Heart left ventricle (tissue), 16 donors: ENCODE measurements at regions not wholly inside any gene's neighbourhood (a gene's known extent, or its start where the extent isn't known, plus 50 kb on each side); places are given as distances from the start of the nearest gene placed in this dataset.

ENCODE experiments used
- ATAC-seq, 4 donors: fragments of 200-7000 bp; cut with Tn5 transposase; one replicate each; pipeline ENCODE4 v1.9.1; 2020 to 2022; ENCODE audit warnings: moderate library complexity in 4 of 4, mild to moderate bottlenecking in 3 of 4, moderate number of reproducible peaks in 1 of 4
- DNase-seq, 5 donors: peaks; one replicate each; pipeline ENCODE4 v3.0.0-alpha.2; 2020
- H3K27ac ChIP-seq, 12 donors: fragments of 200-600 bp; sonication (generic) in 4 of 12; one replicate each; pipeline versions ENCODE4 v1.5.0 to v1.8.0; 2016 to 2022; ENCODE audit warnings: mild to moderate bottlenecking in 2 of 12
- H3K27me3 ChIP-seq, 9 donors: fragments of 200-600 bp; sonication (generic) in 2 of 9; one replicate each; pipeline versions ENCODE4 v1.5.1 to v1.8.0; 2016 to 2022; ENCODE audit warnings: mild to moderate bottlenecking in 3 of 9
- H3K36me3 ChIP-seq, 9 donors: fragments of 200-600 bp; sonication (generic) in 2 of 9; one replicate each; pipeline versions ENCODE4 v1.5.0 to v1.8.0; 2018 to 2022; ENCODE audit warnings: mild to moderate bottlenecking in 2 of 9
- H3K4me1 ChIP-seq, 12 donors: fragments of 200-600 bp; sonication (generic) in 4 of 12; one replicate each; pipeline versions ENCODE4 v1.5.0 to v1.8.0; 2016 to 2022; ENCODE audit warnings: mild to moderate bottlenecking in 3 of 12
- H3K4me3 ChIP-seq, 12 donors: fragments of 200-600 bp; sonication (generic) in 4 of 12; one replicate each; pipeline versions ENCODE4 v1.5.0 to v1.8.0; 2017 to 2022; ENCODE audit warnings: mild to moderate bottlenecking in 9 of 12, moderate library complexity in 4 of 12
- H3K9me3 ChIP-seq, 12 donors: fragments of 200-600 bp; sonication (generic) in 4 of 12; one replicate each; pipeline versions ENCODE4 v1.5.0 to v1.8.0; 2016 to 2022; ENCODE audit warnings: mild to moderate bottlenecking in 1 of 12
- CTCF ChIP-seq, 12 donors: fragments of 200-600 bp; sonication (generic) in 4 of 12; IDR thresholded peaks; one replicate each; pipeline versions ENCODE4 v1.5.0 to v1.8.0; 2018 to 2022; ENCODE audit warnings: antibody characterized with exemption in 12 of 12, mild to moderate bottlenecking in 5 of 12
- POLR2A ChIP-seq, 2 donors: fragments of 450-650 bp; IDR thresholded peaks; one replicate each; pipeline ENCODE4 v1.6.1; 2017; ENCODE audit warnings: antibody characterized with exemption in 2 of 2, mild to moderate bottlenecking in 2 of 2, moderate library complexity in 2 of 2
- WGBS, 4 donors: extraction: QIAGEN DNeasy Blood & Tissue Kit in 2 of 4; methylation state at CpG; one replicate each; pipeline versions ENCODE4 v1.1.5 to v1.1.7; 2013 to 2018; 5-methylcytosine and 5-hydroxymethylcytosine counted together
- intact Hi-C, 10 donors: fragments of 100-400 bp; cut with DNase I; formaldehyde crosslinking; loops; one replicate each; pipeline versions ENCODE4 v1.11.1 to v1.14.2; 2022
- donor health status: ischemic (EF 13 %, LVEDD 7.1; RV severe dilation, severe dysfunction).
- donor health status: healthy with polysubstance abuse.
- donor health status: DM: no; HTN: yes; CAD: no.
- donor health status: DM: no; HTN: no; CAD: no.
- donor health status: ischemic (EF 25% LVEDD 6.9; RV normal size, moderate dysfunction).
- donor health status: ischemic (EF 25% LVEDD 5.7; RV mildly dilated, moderate dysfunction).
- donor health status: healthy.
- donor health status: DM: yes; HTN: yes; CAD: no.
- donor health status: ischemic (EF 35%, LVEDD 5.7; RV mildly dilated, moderate dysfunction).
- donor health status: nonischemic (EF 11% LVEDD 7.7; RV severe dilation, severe dysfunction).
- donor health status: DM: yes; HTN: yes; CAD: no.
- donor health status: PGD.
- donor health status: ischemic (EF 29% LVEDD 5.4; RV normal size, mild dysfunction).
- donor health status: nonischemic (EF 23%, LVEDD 6.1; RV moderate dilation, normal function).

- TF ChIP-seq POLR2A (IDR thresholded peaks at IDR 0.05) (no peak), CTCF (IDR thresholded peaks at IDR 0.05) (no peak)
- Histone ChIP-seq H3K4me3 (no peak overlapping the region), H3K27me3 (no peaks in the 10 kb centered on the region), H3K9me3 (peaks cover 0 to 12% (median 0%) of the 10 kb centered on the region in 12 donors), H3K4me1 (no peaks in the 10 kb centered on the region), H3K27ac (no peak overlapping the region), H3K36me3 (no peaks in the 10 kb centered on the region)
- intact Hi-C loops = no loop called here
- DNase-seq (no peak), ATAC-seq (no peak)
- WGBS, 4 donors = 77 to 85% (median 84%) methylated on average over 1 of the region's 1 CpG
These were observed 328.0 kb upstream of the PDZRN3 start for GRCh38 chr3:73952781-73953180.

GRCh38 chr3:73950865-73951558 lies 326.3 kb upstream of the PDZRN3 start:
- H3K36me3 ChIP-seq = no peaks in the 10 kb centered on the region
- TF ChIP-seq POLR2A (IDR thresholded peaks at IDR 0.05) = no peak
- TF ChIP-seq CTCF (IDR thresholded peaks at IDR 0.05) = no peak
- intact Hi-C loops = no loop called here

GRCh38 chr3:73945541-73945940 lies 320.8 kb upstream of the PDZRN3 start:
- WGBS, 4 donors = 76 to 85% (median 83%) methylated on average over 4 of the region's 4 CpGs
- TF ChIP-seq POLR2A (IDR thresholded peaks at IDR 0.05) (no peak), CTCF (IDR thresholded peaks at IDR 0.05) (no peak)
- H3K36me3 ChIP-seq = no peaks in the 10 kb centered on the region
- ATAC-seq (no peak), DNase-seq (no peak)
- intact Hi-C loops = no loop called here
- no peaks in the 10 kb centered on the region for H3K27me3 ChIP-seq
- no peaks in the 10 kb centered on the region for H3K4me1 ChIP-seq
- H3K9me3 ChIP-seq = peaks cover 0 to 8% (median 0%) of the 10 kb centered on the region in 12 donors
- H3K4me3 ChIP-seq = no peak overlapping the region
- no peak overlapping the region for H3K27ac ChIP-seq

More at GRCh38 chr3:73950865-73951558, 326.3 kb upstream of the PDZRN3 start:
- Histone ChIP-seq H3K4me3 (no peak overlapping the region), H3K27me3 (no peaks in the 10 kb centered on the region), H3K4me1 (no peaks in the 10 kb centered on the region), H3K27ac (no peak overlapping the region), H3K9me3 (no peaks in the 10 kb centered on the region)
- 48 to 69% (median 55%) methylated on average over 4 of the region's 4 CpGs for WGBS, 4 donors
- DNase-seq = no peak
- no peak for ATAC-seq

GRCh38 chr3:73939985-73940384 lies 315.2 kb upstream of the PDZRN3 start:
- Histone ChIP-seq H3K9me3 (peaks cover 0 to 8% (median 0%) of the 10 kb centered on the region in 12 donors), H3K27me3 (no peaks in the 10 kb centered on the region), H3K27ac (no peak overlapping the region), H3K4me3 (no peak overlapping the region), H3K36me3 (no peaks in the 10 kb centered on the region), H3K4me1 (no peaks in the 10 kb centered on the region)
- DNase-seq = no peak
- TF ChIP-seq POLR2A (IDR thresholded peaks at IDR 0.05) (no peak), CTCF (IDR thresholded peaks at IDR 0.05) (no peak)
- intact Hi-C loops = no loop called here
- no peak for ATAC-seq
